HG02610 (cell line): ENCODE measurements at regions not wholly inside any gene's neighbourhood (a gene's known extent, or its start where the extent isn't known, plus 50 kb on each side); places are given as distances from the start of the nearest gene placed in this dataset.

Experiments used
- ATAC-seq: cut with Tn5 transposase; IDR thresholded peaks from one replicate; pipeline ENCODE4 v1.9.1; 2021; ENCODE audit warnings: mild to moderate bottlenecking, moderate library complexity; ENCODE audit not compliant: unreplicated experiment

DNA sequence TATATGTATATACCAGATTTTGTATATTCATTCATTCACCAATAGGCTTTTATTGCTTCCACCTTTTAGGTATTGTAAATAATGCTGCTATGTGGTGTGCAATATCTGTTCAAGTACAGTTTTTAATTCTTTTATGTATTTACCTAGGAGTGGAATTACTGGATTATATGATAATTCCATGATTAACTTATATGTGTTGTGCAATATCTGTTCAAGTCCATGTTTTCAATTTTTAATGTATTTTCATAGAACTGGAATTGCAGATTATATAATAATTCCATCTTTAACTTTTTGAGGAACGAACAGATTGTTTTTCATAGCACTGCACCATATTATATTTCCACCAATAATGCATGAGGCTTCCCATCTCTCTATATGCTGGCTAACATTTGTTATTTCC, 50.6 kb upstream of the L3MBTL4 start:
- no peak for ATAC-seq

DNA sequence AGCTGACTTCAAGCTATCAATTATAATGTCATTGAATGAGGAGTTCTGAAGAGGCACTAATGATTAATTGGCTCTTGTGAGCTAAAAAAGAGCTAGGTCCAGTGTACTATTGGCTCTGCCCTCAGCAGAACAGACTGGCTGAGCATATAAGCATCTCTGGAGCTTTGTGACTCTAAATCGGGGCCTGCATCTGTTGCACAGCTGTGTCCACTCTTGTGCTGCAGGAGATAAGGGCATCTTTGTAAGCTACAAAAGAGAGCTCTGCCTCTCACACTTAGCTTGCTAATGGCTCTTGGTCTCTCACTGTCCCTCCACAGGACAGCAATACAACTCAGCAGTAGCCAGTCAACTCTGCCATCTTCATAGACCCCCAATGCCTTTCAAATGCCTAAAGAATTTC, 61.5 kb upstream of the L3MBTL4 start:
- no peak for ATAC-seq

DNA sequence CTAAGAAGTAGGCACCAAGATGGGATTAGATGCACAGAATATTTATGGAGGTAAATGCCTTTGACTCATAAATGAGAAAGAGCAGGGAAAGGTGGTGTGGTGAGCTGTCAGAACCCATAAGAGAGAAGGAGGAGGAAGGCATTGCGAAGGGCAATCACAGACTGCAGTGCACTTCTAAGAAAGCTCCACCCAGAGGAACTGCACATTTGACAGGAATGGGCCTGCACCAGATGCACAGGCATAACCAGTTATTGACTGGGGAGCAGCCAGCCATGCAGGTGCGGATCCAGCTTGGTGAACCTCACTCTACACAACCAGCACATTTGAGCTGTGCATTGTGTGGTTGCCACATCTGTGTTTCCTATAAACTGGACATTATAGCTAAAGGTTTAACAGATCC, 62.2 kb upstream of the L3MBTL4 start:
- ATAC-seq = no peak

- no peak for ATAC-seq
These were observed 63.4 kb upstream of the L3MBTL4 start for GRCh38 chr18:6478121-6478520.

DNA sequence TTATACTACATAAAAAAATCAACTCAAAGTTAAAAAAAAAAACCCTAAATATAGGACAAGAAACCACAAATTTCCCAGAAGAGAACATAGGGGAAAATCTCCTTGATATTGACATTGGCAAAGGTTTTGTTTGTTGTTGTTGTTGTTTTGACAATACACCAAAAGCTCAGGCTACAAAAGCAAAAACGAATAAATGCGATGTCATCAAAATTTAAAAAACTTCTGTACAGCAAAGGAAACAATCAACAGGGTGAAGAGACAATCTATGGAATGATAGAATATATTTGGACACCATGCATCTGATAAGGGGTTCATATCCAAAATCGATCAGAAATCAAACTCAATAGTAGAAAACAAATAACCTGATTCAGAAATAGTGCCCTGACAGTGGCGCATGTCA, 65.0 kb upstream of the L3MBTL4 start:
- ATAC-seq = no peak

DNA sequence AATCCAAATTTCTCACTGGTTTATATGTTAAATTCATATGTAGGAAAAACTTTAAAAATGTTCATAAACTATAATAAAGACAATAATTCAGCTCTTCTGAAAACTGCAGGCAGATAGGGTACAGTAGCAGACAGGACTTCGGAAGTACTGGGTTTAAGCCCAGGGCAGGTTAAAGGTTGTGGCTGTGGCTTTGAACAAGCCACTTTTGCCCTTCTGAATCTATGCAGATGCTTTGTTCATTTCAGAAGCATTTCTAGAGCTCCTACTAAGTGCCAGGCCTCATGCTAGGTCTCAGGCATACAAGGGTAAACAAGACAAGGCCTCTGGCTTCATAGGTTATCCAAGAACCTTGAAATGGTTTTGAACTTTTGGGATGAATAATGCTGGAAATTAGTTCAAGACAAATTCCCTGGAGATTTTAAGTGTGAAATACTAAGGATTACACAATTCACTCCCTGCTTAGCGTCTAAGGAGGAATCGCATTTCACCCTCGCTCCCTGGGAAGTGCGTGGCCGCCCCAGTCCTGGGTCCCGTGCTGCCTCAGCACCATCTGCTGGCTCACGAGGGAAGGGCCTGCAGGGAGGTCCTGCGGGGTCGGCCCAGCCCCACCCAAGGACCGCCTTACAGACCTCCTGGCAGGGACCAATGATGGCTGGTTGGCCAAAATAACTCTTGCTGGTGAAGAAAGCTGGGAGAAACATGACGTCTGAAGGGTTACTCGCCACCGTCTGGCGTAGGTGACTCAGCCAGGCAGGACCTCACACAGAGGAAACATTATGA, 67.7 kb upstream of the L3MBTL4 start:
- ATAC-seq = peak; percentile 68

- ATAC-seq = no peak
These were observed 69.9 kb upstream of the L3MBTL4 start for GRCh38 chr18:6484659-6485058.

DNA sequence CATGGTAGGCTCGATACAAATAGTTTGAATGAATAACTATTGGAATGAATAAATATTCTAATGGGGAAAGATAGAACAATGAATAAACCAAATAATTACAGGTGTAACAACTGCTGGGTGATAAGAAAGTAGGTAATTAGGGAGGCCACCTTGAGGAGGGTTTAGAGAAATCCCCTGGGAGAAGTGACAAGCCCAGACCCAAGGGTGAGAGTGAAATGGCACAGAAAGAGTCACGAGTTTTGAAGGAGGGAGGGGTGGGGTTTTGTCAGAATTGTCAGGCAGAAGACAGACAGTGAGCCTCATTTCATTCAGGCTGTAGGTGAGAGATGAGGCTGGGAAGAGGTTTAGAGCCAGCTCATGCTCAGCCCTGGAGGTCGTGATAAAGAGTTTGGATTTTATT, 71.6 kb upstream of the L3MBTL4 start:
- ATAC-seq = no peak

GRCh38 chr18:6486764-6487426, 72.2 kb upstream of the L3MBTL4 start:
- ATAC-seq = no peak

GRCh38 chr18:6487968-6488367, 73.3 kb upstream of the L3MBTL4 start:
- no peak for ATAC-seq

DNA sequence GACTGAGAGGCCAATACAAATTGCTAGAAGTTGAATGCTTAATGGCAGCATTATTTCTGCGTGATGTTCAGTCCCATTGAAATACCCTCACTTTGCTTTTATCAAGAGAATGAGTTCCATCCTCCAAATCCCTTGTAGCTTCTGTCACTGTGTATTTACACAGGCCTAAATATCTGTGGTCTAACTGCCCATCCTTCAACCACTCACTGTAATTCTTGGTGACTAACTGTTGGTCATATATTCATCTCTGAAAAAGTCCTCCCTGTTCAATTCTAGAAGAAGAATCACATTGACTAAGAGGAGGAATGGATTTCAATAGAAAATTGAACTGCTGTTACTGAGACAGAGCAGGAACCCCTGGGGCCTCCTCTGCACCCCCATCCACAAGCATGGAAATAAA, 74.2 kb upstream of the L3MBTL4 start:
- ATAC-seq = no peak

GRCh38 chr18:6489977-6490376, 75.3 kb upstream of the L3MBTL4 start:
- no peak for ATAC-seq

DNA sequence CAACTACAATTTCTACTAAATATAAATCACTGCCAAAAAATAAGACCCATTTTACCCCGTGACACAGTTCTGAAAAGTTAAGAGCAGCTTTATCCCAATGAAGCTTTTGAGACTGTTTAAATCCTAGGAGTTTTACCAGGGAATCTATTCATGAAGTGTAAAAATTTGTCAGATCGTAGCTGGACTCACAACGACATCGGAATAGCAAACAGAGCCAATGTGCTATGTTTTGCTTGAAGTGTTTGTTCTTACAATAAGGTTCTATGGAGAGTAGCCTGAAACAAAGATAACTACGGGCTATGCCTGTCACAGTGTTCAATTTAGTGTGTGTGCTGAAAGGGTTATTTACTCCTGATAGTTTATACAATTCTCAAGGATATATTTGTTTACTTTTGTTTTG, 78.5 kb upstream of the L3MBTL4 start:
- ATAC-seq = no peak

DNA sequence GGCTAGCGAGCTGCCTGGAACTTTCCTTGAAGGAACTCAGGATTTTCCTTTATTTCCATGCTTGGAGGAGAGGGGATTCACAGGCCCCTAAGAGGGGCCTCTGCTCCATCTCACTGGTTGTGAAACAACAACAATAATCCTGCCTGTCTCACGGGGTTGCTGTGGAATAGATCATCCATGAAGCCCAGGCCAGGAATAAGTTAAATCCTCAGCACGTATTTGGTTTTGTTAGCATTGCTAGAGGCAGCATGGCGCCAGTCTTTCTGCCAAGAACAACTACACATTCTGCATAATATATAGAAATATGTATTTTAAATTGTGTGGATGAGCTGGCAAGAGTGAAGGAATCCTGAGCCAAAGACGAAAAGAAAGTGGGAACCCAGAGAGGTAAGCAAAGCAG, 80.8 kb upstream of the L3MBTL4 start:
- no peak for ATAC-seq

DNA sequence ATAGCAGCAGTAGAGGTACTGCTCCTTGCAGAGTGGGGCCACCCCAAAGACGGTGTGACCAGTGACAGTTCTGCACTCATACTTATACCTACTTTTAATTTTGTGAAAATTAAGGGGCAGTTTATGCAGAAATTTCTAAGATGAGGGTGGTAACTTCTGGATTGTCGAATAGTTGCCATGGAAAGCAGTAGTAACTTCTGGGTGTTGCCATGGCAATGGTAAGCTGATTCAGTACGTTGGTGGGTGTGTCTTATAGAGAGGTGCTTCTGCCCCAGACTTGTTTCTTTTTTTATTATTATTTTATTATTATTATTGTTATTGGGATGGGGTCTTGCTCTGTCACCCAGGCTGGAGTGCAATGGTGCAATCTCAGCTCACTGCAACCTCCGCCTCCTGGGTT, 82.8 kb upstream of the L3MBTL4 start:
- no peak for ATAC-seq

DNA sequence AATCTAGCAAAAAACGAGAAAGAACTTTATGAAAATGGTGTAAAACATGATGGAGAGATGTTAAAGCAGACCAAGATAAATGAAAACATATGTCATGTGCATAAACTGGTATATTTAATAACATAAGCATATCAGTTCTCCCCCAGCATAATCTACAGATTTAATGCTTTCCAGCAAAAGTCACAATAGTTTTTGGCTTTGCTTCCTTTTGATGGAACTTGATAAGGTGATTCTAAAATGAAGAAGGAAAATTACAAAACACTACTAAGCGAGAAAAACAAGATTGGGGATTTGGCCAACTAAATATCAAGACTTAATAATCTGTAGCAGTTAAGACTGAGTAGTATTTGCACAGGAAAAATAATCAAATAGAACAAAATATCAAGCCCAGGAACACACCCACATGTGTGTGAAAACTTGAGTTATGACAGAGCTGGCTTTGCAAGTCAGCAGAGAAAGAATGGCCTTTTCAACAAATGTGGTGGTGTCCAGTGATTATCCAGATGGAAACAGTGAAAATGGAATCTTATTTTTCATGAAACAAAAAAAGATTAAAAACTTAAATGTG, 83.7 kb upstream of the L3MBTL4 start:
- ATAC-seq = no peak

DNA sequence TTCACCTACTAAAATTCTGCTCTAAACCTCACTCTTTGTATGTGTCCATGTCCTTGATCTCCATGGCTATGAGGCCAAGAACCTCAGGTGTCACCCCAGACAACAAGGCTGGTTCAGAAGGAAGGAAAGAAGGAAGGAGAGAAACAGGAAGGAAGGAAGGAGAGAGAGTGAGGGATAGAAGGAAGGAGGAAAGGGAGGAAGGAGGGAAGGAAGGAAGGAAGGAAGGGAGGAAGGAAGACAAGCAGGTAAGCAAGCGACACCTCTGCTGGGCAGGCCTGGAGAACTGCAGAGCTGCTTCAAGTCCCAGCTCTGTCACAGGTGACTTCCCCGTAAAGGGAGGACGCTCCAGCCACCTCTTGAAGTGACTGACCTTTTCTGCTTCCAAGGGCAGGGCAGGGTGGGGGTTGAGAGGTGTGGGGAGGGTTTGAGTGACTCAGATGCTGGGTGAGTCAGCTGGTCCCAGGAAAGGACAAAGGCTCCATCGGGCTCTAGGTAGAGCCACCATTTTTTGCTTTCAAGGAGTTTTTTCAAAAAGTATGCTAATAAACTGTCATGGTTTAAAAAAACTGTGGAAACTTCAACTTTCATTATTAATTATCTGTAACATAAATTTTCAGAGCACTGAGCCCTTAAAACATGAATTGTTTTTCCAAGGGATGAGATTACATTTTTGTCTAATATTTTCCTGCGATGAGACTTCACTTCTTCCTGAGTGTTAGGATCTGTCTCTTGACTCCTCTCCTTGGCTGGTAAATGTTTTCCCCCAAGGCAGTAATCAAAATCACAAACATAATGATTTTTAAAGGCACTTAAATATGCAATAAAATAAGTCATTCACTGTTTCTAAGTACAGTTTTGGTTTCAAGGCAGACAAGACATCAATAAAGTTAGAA, 90.1 kb upstream of the L3MBTL4 start:
- ATAC-seq = no peak

DNA sequence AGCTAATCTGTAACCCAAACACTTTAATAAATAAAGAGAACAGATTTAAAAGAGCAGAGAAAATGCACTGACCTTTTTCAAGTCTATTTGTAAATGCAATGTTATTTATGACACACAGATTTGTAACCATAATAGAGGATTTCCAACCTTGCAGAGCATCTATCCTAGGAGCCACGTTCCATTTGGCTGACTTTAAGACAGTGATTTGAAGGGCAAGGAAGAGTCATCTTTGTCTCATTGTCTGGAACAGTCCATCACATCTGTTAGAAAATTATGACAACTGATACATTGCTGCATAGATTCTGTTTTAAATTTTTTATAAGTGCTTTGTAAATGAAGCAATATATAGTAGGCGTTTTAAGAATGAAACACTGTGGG, 90.8 kb upstream of the L3MBTL4 start:
- no peak for ATAC-seq

DNA sequence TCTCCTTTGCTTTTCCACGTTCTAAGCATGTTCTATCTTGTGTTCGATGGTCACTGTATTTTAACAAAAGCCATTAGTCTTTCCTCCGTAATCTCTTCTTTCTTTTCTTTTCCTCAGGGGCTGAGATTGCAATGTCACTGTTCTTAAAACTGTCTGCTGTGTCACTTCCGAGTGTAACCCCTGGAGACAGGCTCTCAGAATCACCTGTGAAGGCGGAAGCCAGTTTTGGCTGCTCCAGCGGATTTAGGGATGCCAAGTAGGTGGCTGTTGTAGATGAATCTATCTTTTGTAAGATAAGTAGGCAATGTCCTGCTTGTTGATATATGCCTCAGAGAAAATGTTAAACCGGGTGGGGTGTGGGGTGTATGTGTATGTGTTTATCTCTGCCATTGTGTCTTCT, 94.7 kb upstream of the L3MBTL4 start:
- no peak for ATAC-seq

DNA sequence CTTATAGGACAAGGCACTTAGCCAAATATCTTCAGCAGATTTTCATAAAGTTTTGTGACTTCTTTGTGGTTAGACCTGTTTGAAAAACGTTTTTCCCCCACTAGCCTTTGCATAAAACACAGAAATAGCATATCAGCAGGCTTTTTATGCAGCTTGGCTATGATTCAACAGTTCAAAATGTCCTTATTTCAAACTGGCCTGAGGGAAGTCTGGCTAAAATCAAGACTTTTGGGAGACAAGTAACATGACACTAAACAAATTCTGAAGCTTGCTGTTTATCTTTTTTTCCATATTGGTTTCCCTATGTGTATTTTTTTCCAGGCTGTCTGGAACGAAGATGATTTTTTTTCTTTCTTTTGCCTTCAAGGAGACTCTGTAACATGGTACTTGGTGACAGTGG, 95.1 kb upstream of the L3MBTL4 start:
- no peak for ATAC-seq

GRCh38 chr18:6520901-6521300, 106.2 kb upstream of the L3MBTL4 start:
- no peak for ATAC-seq
